ENCODE measurements at regions not wholly inside any gene's neighbourhood (a gene's known extent, or its start where the extent isn't known, plus 50 kb on each side); places are given as distances from the start of the nearest gene placed in this dataset.

DNA sequence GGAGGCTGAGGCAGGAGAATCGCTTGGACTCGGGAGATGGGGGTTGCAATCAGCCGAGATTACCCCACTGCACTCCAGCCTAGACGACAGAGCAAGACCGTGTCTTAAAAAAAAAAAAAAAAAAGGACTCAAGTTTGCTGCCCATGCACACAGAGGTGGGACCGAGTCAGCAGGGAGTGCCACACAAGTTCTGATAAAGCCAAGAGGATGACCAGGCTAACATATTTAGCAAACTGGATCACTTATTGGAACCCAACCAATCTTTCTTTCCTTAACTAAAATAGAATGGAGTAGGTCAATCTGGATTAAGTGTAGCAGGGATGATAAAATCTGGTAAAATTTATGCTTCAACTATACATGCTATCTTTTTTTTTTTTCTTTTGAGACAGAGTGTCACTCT lies 190.4 kb upstream of the FOXN3 start:
- DNase-seq (ENCODE audit: low read depth, low spot score), result no peak

DNA sequence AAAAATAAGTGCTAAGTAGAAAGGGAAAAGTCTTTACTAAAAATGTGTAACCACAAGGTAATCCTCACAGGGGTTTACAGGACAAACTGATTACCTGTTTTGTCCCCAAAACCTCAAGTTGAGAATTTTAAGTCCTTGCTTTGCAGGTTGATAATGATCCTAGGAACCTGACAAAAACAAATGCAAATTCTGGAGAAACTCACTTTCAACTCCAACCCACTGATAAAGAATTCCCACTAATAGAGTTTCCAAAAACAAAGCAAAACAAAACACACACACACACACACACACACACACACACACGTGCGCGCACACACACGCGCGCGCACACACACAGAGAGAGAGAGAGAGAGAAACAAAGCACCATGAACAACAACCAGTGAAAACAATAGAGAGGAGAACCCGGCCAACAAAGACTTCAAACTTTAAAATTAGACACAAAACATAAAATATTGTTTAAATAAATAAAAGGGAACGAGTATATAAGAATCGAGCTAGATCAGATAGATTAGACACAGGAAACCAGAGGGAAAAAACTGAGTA lies 187.0 kb upstream of the FOXN3 start:
- no peak for DNase-seq (ENCODE audit: low read depth, low spot score)

DNA sequence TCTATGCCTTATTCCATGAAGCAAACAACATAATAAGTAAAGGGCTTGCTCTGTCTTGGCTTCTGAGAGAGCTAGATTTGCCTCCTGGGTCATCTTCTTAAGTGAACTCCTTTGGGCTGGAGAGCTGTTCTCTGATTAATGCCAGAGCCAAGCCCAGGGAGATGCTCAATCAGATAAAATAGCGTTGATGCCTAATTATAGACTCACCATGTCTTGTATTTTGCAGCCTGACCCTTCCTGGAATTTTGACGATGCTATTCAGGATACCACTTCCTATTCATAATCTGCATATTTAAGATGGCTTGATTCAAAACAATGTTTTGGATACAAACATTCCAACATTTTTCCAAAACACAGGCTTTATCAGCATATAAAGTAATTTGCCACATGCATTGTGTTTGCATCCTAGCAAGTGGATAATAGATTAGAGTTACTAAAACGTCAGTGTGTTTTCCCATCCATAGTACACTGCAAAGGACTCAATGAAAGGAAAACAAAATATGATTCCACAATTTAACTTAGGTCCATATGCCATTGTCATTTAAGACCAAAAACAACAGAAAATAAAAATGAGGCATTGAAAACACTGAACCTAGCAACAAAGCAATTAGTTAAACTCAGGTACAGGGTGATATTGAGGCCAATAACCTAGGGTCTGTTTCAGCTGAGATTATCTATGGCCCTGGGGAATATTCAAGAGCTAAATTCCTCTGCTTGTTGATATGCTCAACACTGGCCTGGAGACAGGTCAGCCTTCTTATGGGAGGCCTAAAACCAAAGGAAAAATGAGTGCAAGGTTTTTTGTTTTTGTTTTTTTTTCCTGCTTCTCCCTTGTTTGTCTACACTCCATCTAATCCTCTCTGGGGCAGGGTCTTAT lies 184.2 kb upstream of the FOXN3 start:
- no peak for DNase-seq (ENCODE audit: low read depth, low spot score)

DNA sequence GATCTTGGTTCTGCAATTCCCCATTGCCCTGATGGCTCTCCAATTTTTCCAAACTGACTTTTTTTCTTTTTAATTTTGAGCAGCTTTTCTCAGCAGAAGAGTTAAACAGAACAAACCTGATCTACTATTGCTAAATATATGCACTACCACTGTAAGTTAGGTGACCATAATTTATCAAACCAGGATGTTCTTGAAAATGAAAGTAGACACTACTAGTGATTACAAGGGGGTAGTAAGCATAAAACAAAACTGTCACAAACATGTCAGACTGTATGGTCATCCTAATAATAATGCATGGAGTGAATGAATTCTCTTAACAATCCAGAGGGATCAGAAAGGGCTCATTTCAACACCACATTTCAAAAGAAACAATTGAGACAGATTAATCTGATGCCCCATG lies 183.0 kb upstream of the FOXN3 start:
- DNase-seq (ENCODE audit: low read depth, low spot score), result no peak

DNA sequence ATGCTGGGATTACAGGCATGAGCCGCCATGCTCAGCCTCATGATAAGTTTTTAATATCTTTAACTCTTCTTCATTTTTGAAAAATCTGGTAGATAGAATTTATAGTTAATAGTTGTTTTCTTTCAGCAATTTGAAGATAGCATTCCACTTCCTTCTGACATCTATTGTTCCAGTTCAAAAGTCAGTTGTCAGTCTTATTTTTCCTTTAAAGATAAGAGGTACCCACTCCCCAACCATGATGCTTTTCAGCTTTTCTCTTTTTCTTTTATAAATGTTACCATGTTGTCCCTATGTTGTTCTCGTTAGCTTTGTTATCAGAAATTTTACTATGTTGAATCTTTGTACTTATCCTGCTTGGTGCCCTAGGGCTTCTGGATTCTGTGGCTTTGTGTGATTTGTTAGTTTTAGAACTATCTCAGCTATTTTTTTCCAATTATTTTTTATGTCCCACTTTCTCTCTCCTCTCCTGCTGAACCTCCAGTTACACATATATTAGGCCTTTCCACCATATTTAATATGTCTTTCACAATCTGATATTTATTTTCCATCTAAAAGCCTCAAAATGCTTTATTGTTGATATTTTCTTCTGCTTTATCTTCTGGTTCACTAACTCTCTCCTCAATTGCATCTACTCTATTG lies 181.6 kb upstream of the FOXN3 start:
- DNase-seq (ENCODE audit: low read depth, low spot score), result no peak

DNA sequence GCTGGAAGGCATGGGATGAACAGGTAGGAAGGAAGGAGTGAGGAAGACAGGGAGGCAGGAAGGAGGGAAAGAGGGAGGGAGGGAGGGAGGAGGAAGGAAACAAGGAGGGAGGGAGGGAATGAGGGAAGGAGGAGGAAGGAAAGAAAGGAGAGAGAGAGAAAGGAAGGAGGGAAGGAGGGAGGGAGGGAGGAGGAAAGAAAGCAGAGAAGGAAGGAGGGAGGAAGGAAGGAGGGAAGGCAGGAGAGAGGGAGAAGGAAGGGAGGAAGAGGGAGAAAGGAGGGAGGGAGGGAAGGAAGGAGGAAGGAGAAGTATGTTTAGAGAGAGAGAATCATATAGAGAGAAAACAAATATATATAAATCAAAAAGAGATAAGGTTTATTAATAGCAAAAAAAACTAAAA lies 175.9 kb upstream of the FOXN3 start:
- DNase-seq (ENCODE audit: low read depth, low spot score), result no peak

DNA sequence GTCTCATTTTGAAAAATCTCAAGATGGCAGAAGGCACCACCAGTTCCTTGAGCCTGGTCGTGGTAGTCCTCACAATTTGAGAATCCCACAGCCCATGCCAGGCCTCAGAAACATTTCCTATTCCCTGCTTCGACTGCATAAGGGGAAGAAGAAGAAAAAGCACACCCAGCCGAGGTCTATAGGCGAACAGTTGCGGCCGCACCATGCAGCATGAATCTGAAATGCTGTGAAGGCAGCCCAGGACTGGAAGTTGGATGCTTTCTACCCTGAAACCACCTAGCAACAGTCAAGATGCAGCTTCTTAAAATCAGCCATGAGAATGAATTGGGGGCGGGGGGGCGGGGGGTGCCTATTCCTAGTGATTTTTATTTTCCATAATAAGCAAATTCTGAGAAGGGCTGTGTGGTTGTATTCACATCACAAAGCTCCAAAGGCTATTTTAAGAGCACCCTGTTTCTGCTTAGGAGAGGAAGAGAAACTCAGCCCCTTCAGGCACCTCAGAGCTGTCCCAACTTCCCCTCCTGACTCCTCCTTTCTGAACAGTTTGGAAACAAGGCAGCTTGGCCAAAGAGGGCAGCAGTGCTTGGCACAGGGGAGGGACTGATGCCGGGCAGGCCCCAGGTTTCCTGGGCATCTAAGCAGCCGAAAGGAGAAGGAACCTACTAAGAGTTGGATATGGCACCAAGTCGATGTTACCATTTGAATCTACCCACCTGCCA lies 172.5 kb upstream of the FOXN3 start:
- DNase-seq (ENCODE audit: low read depth, low spot score), result no peak

DNA sequence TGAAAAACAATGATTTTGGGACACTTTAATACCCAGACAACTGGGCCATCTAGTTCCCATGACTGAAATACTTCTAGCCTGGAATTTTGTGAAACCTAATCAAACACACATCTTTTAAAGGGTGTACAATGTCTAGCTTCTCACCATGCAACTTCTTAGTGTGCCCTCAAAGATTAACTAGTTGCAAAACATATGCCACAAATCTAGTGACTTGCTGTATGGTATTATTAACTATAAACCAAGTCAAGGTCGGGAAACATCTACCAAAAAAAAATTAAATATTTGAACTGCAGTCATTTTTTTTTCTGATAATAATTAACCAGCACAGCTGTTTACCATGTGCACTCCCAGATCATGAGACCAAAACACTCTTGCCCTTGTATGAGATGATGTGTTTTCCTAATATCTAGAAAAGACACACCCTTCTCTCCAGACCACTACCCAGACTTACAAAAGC lies 171.8 kb upstream of the FOXN3 start:
- no peak for DNase-seq (ENCODE audit: low read depth, low spot score)

DNA sequence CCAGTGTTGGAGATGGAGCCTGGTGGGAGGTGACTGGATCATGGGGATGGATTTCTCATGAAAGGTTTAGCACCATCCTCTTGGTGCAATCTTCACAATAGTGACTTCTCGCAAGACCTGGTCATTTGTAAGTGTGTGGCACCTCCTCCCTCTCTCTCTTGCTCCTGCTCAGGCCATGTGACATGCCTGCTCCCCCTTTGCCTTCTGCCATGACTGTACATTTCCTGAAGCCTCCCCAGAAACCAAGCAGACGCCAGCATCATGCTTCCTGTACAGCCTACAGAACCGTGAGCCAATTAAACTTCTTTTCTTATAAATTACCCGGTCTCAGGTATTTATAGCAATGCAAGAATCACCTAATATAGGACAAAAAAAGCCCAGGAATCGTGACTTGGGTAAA lies 171.0 kb upstream of the FOXN3 start:
- no peak for DNase-seq (ENCODE audit: low read depth, low spot score)

DNA sequence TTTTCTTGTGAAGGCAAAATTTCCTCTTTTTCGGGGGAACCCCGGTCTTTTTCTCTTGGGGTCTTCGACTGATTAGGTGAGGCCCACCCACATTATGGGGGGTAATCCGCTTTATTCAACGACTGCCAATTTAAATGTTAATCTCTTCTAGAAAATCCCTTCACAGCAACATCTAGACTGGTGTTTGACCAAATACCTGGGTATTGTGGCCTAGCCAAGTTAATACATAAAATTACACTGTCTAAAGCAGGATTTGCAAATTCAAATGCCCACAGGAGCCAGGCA lies 170.0 kb upstream of the FOXN3 start:
- no peak for DNase-seq (ENCODE audit: low read depth, low spot score)

DNA sequence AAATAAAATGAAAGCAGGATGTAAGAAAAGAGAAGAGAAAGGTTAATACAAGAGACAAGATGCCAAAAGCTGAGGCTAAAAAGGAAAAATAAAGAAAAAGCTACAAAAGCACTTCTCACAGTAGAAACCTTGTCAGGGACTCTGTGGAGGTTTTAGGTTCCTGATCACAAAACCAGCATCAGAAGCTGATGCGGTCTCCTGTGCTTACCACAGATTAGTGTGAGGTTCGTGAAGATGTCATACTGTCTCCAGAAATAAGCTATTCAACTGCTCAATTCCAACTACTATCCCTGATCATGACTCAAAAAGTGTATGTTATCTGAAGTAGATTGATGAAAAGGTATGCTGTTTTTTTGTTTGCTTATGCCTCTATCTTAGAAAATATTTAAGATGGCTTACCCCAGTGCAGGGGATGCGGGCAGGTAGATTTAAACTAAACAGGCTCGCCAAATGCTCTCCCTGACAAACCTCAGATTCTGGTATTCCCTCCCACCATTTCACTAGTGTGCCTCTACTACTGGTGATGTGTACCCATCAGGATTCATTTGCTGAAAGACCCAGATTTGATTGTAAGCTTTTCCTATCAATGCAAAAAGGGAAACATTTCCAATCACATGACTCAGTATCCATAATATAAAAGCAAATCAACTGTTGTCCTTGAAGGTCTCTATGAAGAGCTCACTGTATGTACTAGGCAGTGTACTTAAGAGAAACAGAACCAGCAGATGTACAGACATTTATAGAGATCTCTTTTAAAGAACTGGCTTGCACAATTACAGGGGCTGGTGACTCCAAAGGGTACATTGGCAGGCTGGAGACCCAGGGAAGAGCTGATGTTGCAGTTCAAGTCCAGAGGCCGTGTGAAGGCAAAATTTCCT lies 169.5 kb upstream of the FOXN3 start:
- no peak for DNase-seq (ENCODE audit: low read depth, low spot score)

DNA sequence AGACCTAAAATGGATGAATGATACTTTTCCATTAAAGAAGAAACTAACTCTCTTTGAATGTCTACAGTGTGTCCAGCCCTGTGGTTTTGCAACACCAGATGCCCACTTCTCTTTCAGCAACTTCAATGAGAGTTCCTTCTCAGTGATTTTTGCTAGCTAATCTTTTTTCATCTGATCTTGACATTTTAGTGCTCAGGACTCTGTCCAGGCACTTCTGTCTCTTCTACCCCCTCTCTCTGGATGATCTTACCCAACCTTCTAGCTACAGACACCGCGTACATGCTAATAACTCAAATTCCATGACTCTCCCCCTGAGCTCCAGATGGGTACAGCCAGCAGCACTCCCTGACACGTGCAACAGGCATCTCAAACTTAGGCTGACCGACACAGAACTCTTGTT lies 161.1 kb upstream of the FOXN3 start:
- no peak for DNase-seq (ENCODE audit: low read depth, low spot score)

DNA sequence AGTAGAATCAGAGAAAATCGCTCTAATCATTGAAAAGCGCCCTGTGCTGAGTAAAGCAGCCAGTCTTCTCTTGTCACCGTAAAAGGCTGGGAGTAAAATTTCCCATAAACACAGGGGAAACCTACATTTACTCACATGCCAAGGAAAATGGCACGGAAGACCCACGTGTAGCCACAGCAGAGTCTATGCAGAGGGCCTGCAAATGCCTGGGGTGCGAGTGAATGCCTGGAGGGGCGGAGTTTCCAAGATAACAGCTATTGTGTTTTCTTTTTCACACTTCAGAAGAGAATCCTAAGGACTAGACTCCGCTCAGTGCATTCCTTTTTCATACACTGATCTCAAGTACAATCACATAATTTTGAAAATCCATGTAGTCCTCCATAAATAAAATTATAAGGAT lies 159.9 kb upstream of the FOXN3 start:
- no peak for DNase-seq (ENCODE audit: low read depth, low spot score)

DNA sequence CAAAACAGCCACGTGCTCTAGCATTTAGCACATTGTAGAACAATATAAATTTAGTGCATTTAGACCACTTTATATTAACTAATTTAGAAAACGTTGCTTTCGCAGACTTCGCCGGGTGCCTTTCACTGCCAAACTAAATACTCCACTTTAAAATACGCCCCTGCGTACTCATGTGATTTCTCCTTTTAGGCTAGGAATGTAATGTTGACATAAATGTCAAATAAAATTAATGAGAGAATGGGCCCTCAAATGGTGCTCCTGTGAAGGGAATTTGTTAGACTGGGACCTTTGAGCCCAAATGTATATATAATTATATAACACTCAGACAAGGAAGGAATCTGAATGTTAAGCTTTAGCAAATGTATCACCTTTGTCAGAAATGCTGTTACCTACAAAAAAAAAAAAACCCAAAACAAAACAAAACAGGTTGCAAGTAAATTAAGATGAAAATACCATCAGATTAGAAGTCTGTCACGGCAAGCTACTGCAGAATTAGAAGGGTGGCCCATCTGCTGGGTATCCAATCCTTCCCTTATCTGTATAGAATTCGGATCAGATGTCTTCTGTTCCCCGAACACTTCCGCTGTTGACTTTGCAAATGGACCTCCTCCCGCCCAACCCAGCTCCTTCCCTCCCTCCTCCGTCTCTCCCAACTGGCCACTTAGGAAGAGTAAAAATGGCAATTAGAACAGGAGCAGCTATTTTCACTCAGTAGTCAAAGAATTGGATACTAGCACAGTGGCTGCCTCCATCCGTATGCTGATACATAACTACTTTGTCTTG lies 159.3 kb upstream of the FOXN3 start:
- peak; percentile 33 for DNase-seq (ENCODE audit: low read depth, low spot score)

DNA sequence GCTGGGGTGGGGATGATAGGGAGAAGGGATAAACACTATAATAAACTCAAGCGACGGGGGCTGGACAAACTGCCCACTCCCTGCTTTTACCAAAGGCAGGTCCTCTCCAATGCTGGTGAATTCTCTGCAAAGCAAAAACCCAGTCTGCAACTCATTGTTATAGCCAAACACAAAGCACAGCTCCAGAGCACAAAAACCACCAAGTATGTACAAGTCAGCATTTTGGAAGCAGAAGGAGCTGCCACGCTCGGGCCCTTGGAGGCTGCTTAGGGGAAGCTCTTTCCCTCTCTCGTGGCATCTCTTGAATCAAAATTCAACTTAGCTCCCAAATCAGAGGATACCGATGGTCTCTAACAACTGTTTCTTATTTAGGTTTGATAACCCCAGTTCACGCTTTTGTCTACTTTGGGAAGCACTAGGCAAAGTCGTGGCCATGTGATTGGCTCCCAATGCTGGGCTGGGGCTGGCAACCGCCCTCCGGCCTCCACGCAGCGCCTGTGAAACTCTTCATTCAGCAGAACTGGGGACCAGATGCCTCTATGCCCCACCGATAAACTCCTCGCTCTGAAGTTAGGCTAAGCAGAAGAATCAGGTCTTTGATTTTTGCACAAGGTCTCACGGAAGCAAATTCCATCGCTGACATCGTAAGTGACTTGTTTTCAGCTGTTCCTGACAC lies 158.5 kb upstream of the FOXN3 start:
- DNase-seq (ENCODE audit: low read depth, low spot score), result no peak

DNA sequence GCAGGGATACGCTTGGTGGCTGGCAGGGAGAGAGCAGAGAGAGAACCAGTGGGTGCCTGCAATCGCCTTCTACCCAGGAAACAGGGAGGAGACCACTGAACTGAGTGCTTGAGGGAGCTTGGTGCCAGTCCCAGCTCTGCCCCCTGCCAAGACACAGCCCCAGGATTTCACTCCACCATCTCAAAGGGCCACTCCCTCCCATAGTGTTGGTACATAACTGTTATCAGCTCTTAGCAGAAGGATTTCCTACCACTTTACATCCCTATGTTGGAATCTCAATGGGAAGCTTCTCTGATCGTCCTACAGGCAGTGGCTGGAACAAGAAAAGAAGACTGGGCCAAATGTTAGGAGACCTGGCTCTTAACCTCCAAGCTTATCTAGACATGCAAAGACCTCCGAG lies 157.4 kb upstream of the FOXN3 start:
- no peak for DNase-seq (ENCODE audit: low read depth, low spot score)

DNA sequence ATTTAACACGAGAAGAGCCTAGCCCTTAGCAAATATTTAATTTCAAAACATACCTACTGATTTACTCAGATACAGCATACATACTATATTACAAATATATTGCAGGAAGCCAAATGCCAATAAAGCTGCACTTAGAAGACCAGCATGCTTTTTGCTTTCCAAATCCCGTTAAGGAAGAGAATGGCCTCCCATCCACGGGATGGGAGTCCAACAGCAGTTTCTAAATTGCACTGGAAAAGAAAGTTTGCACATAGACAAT lies 156.3 kb upstream of the FOXN3 start:
- DNase-seq (ENCODE audit: low read depth, low spot score), result no peak

DNA sequence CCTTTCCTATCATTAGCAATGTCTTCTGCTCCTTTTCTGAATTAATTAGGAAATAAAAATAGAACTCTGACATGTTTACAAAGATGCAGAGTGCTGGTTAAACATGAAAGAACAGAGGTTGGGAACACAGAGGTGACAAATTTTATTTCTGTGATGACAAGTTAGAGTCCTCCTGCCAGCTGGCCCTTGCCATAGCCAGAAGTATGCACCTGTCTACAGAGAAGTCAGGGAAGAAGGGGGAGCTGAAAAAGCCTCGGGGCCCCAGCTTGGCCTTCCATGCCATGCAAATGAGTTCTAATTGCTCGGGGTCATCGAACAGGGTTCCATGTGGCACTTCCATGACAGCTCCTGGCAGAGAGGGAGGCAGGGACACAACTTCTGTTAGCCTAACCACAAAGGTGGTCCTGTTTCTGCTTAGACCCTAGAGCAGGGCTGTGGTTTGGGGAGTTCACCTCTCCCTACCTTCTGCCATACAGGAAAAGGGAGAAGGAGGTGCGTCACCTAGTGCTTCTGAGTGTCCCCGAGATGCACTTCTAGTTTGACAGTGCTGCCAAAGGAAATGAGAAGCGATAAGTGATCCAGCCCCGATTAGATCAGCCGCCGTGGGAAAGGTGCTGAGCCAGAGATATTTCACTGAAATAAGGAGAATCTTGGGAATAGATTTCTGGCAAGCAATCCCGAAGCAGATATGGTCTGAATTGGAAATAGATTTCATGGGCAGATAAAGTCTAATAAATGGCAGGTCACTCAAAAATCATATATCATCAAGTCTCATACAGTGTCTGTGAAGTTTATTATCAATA lies 155.8 kb upstream of the FOXN3 start:
- no peak for DNase-seq (ENCODE audit: low read depth, low spot score)

DNA sequence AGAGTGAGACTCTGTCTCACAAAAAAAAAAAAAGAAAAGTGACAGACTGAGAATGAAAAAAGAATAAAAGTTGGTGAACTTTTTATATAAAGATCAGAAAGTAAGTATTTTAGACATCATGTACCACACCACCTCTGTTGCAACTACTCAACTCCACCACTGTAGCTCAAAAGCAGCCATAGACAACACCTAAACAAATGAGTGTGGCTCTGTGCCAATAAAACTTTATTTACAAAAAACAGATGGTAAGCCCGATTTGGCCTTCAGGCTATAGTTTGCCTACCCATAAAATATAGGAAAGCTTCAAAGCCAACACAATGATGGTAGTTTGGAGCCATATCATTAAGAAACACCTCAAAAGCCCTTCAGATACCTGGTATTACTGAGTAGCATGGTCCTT lies 154.5 kb upstream of the FOXN3 start:
- no peak for DNase-seq (ENCODE audit: low read depth, low spot score)
